ENCODE measurements at regions not wholly inside any gene's neighbourhood (a gene's known extent, or its start where the extent isn't known, plus 50 kb on each side); places are given as distances from the start of the nearest gene placed in this dataset.
"Not testable (repeated sequence)": the region's sequence is repeated elsewhere in the genome, so short reads cannot be mapped to it uniquely, and the experiment has no call there.

GRCh38 chr10:21043044-21043443 is 145.9 kb upstream of the NEBL start:
- no peak for DNase-seq

GRCh38 chr10:21042536-21042935 is 145.4 kb upstream of the NEBL start:
- no peak for DNase-seq

GRCh38 chr10:21041763-21042458 is 144.8 kb upstream of the NEBL start:
- DNase-seq: no peak

GRCh38 chr10:21039721-21040120 is 142.6 kb upstream of the NEBL start:
- no peak for DNase-seq

- no peak for DNase-seq
Observed at GRCh38 chr10:21036757-21037156, 139.6 kb upstream of the NEBL start.

- not testable (repeated sequence) for DNase-seq
Observed at GRCh38 chr10:21034770-21035169, 137.7 kb upstream of the NEBL start.

GRCh38 chr10:21034241-21034640 is 137.1 kb upstream of the NEBL start:
- no peak for DNase-seq

GRCh38 chr10:21032587-21033319 is 135.6 kb upstream of the NEBL start:
- no peak for DNase-seq

- DNase-seq: no peak
Observed at GRCh38 chr10:21031232-21031795, 134.2 kb upstream of the NEBL start.

GRCh38 chr10:21030091-21030490 is 133.0 kb upstream of the NEBL start:
- DNase-seq: no peak

- DNase-seq: no peak
Observed at GRCh38 chr10:21022821-21023220, 125.7 kb upstream of the NEBL start.

GRCh38 chr10:21021843-21022594 is 124.9 kb upstream of the NEBL start:
- DNase-seq: no peak

GRCh38 chr10:21021231-21021630 is 124.1 kb upstream of the NEBL start:
- no peak for DNase-seq

GRCh38 chr10:21020545-21020944 is 123.4 kb upstream of the NEBL start:
- no peak for DNase-seq

- no peak for DNase-seq
Observed at GRCh38 chr10:21019436-21019835, 122.3 kb upstream of the NEBL start.

GRCh38 chr10:21015851-21016250 is 118.7 kb upstream of the NEBL start:
- no peak for DNase-seq

GRCh38 chr10:21014141-21014540 is 117.0 kb upstream of the NEBL start:
- no peak for DNase-seq

GRCh38 chr10:21011433-21012018 is 114.4 kb upstream of the NEBL start:
- DNase-seq: no peak

- DNase-seq: no peak
Observed at GRCh38 chr10:21010615-21011014, 113.5 kb upstream of the NEBL start.

- no peak for DNase-seq
Observed at GRCh38 chr10:21003240-21003822, 106.2 kb upstream of the NEBL start.

- no peak for DNase-seq
Observed at GRCh38 chr10:21002091-21002878, 105.2 kb upstream of the NEBL start.

GRCh38 chr10:20999699-21000098 is 102.6 kb upstream of the NEBL start:
- DNase-seq: no peak
